ENCODE measurements at regions not wholly inside any gene's neighbourhood (a gene's known extent, or its start where the extent isn't known, plus 50 kb on each side); places are given as distances from the start of the nearest gene placed in this dataset.

DNA sequence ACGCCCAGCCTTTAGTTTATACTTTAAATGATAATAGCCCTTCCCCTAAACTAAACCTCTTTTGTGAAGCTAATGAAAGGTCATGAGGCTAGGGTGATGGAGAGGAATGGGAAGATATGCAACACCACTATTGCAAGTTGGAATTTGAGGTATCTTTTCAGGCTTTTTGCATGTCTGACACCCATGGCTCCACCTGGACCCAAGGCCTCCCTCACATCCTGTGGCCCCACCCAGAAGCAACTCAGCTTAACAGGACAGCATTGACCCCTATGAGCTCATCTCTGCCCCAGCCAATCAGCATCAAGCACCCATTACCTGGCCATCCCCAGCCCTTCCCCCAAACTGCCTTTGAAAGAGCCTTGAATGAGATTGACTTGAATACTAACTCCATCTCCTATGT is 674.2 kb upstream of the NRP1 start:
- TF ChIP-seq ZNF274 (IDR thresholded peaks at IDR 0.05; ENCODE audit: low read depth, low read length) (no peak), YY1 (IDR thresholded peaks at IDR 0.05; ENCODE audit: insufficient read depth, insufficient read length) (no peak)

Measured in NT2/D1 (cell line).